ENCODE measurements at regions not wholly inside any gene's neighbourhood (a gene's known extent, or its start where the extent isn't known, plus 50 kb on each side); places are given as distances from the start of the nearest gene placed in this dataset.

DNA sequence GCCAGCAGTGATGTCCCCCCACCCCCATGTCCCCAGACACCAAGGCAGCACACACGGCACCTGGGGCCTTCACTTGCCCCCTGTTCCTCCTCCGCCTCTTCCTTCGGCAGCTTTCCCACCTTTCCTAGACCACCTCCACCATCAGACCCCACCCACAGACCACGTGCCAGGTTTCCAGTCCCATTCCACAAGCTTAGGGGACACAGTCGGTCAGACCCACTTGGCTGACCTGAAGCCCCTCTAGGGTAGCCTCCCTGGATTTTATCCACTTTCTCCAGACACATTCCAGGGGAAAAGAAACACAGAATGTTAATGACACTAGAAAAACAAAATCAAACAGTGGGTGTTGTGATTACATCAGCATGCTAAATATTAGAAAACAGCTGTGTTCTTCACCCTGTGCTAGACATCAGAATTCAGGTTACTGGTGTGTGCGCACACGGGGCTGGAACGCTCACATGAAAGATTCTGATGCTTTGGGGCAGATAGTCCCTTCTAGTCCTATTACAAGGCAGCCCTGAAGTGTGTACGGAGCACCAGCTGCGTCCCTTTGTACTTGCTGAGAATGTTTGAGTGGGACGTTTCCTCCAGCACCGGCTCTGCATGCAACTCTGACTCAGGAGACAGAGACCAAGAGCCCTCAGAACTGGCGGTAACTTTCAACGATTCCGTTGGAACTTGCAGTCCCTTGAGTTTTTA, 75.5 kb upstream of the PPP2R2D start (continued):
- TF ChIP-seq, protein P1, sequence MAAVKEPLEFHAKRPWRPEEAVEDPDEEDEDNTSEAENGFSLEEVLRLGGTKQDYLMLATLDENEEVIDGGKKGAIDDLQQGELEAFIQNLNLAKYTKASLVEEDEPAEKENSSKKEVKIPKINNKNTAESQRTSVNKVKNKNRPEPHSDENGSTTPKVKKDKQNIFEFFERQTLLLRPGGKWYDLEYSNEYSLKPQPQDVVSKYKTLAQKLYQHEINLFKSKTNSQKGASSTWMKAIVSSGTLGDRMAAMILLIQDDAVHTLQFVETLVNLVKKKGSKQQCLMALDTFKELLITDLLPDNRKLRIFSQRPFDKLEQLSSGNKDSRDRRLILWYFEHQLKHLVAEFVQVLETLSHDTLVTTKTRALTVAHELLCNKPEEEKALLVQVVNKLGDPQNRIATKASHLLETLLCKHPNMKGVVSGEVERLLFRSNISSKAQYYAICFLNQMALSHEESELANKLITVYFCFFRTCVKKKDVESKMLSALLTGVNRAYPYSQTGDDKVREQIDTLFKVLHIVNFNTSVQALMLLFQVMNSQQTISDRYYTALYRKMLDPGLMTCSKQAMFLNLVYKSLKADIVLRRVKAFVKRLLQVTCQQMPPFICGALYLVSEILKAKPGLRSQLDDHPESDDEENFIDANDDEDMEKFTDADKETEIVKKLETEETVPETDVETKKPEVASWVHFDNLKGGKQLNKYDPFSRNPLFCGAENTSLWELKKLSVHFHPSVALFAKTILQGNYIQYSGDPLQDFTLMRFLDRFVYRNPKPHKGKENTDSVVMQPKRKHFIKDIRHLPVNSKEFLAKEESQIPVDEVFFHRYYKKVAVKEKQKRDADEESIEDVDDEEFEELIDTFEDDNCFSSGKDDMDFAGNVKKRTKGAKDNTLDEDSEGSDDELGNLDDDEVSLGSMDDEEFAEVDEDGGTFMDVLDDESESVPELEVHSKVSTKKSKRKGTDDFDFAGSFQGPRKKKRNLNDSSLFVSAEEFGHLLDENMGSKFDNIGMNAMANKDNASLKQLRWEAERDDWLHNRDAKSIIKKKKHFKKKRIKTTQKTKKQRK (IDR thresholded peaks at IDR 0.05; ENCODE audit: low read depth, low read length) = no peak
- no peak for TF ChIP-seq POU2F2 (IDR thresholded peaks at IDR 0.05; ENCODE audit: borderline replicate concordance, low read depth, low read length)
- TF ChIP-seq HCFC1 (IDR thresholded peaks at IDR 0.05; ENCODE audit: low read length) = no peak

DNA sequence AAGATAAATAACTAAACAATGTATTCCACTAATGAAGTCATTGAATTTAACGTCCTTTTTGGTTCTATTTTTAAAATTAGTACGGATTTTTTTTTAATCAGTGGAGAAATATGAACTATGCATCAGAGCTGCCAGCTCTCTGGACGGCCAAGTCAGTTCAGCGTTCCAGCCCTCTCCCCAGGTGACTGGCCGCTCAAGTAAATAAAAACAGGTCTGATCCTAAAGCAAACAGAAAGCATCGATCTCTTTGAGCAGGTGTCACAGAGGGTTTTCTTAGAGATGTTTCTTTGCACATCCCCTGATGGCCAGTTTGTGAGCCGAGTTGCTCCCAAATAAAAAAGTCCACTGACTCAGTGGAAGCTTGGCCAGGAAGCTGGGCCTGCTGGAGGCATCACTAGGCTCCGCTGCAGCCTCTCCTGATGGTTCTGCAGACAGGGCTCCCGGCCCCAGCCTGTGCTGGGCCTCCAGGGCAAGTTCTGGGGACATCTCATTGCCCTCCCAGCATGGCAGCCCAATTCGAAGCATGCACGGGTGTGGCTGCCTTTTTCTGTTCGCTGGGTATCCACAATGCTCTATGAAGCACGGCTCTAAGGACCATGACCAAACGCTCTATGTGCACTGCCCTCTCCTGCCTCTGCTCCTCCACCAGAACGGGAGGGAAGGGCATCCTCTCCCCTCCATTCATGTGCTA, 74.7 kb upstream of the PPP2R2D start:
- Histone ChIP-seq H4K20me1 (ENCODE audit: control insufficient read depth, insufficient read depth) (no peaks in the 10 kb centered on the region), H3K9ac (ENCODE audit: control insufficient read depth, insufficient read depth, low read length) (no peak overlapping the region), H3K9me3 (replicated peaks; ENCODE audit: control insufficient read depth, insufficient read depth, low read length) (no peaks in the 10 kb centered on the region), H3K4me3 (no peak overlapping the region), H3K36me3 (ENCODE audit: control insufficient read depth in 2 of 2, insufficient read depth in 2 of 2, low read length in 1 of 2) (no peaks in the 10 kb centered on the region), H3K4me1 (ENCODE audit: control insufficient read depth, insufficient read depth, low read length) (no peaks in the 10 kb centered on the region), H2AFZ (ENCODE audit: control insufficient read depth, low read depth, low read length) (no peak overlapping the region), H3K27ac (ENCODE audit: control insufficient read depth, insufficient read depth) (no peak overlapping the region), H3K79me2 (ENCODE audit: control insufficient read depth, insufficient read depth, low read length) (no peaks in the 10 kb centered on the region), H3K27me3 (replicated peaks in 1 of 2; ENCODE audit: control insufficient read depth in 2 of 2, insufficient read depth in 2 of 2, low read length in 1 of 2) (no peaks in the 10 kb centered on the region), H3K4me2 (ENCODE audit: control insufficient read depth, insufficient read depth) (no peak overlapping the region)
- SMC1A ChIA-PET (ENCODE audit: uncharacterized antibody, unreplicated experiment) = no interaction called here
- POLR2A ChIA-PET = no interaction called here
- ATAC-seq (no peak), DNase-seq (ENCODE audit: low read depth, low spot score) (no peak), FAIRE-seq (no peak)
- RAD21 ChIA-PET (ENCODE audit: unreplicated experiment) = no interaction called here
- in situ Hi-C loops (cut with MboI) = no loop called here
- CTCF ChIA-PET = interaction anchor here (0.5 kb wide), 1 partner anchor 306 kb away, joined by 3 read pairs; no protein-coding TSS in a partner anchor
- BruUV-seq (replicated peaks) = no TSS peak
- WGBS (ENCODE audit: insufficient coverage, insufficient replicate concordance, low lambda C conversion rate, missing lambda C conversion rate) = 21% methylated on average over 15 of the region's 15 CpGs
- intact Hi-C loops (cut with micrococcal nuclease; ENCODE audit: unreplicated experiment) = no loop called here
- TF ChIP-seq LARP7 (IDR thresholded peaks at IDR 0.05) = no peak
- no peak for TF ChIP-seq MEF2A (IDR thresholded peaks at IDR 0.05; ENCODE audit: insufficient read depth, low read depth, low read length)
- TF ChIP-seq, protein P2, sequence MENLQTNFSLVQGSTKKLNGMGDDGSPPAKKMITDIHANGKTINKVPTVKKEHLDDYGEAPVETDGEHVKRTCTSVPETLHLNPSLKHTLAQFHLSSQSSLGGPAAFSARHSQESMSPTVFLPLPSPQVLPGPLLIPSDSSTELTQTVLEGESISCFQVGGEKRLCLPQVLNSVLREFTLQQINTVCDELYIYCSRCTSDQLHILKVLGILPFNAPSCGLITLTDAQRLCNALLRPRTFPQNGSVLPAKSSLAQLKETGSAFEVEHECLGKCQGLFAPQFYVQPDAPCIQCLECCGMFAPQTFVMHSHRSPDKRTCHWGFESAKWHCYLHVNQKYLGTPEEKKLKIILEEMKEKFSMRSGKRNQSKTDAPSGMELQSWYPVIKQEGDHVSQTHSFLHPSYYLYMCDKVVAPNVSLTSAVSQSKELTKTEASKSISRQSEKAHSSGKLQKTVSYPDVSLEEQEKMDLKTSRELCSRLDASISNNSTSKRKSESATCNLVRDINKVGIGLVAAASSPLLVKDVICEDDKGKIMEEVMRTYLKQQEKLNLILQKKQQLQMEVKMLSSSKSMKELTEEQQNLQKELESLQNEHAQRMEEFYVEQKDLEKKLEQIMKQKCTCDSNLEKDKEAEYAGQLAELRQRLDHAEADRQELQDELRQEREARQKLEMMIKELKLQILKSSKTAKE (IDR thresholded peaks at IDR 0.05; ENCODE audit: low read depth, poor library complexity, severe bottlenecking) = no peak
- no peak for TF ChIP-seq POLR2AphosphoS2 (IDR thresholded peaks at IDR 0.05; ENCODE audit: low read depth, low read length)
- TF ChIP-seq, protein P3, sequence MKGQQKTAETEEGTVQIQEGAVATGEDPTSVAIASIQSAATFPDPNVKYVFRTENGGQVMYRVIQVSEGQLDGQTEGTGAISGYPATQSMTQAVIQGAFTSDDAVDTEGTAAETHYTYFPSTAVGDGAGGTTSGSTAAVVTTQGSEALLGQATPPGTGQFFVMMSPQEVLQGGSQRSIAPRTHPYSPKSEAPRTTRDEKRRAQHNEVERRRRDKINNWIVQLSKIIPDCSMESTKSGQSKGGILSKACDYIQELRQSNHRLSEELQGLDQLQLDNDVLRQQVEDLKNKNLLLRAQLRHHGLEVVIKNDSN (IDR thresholded peaks at IDR 0.05; ENCODE audit: borderline replicate concordance, extremely low read length, insufficient read depth, low read depth, low read length) = no peak
- no peak for TF ChIP-seq SMC3 (IDR thresholded peaks at IDR 0.05; ENCODE audit: borderline replicate concordance, low read length)
- TF ChIP-seq, protein P4, sequence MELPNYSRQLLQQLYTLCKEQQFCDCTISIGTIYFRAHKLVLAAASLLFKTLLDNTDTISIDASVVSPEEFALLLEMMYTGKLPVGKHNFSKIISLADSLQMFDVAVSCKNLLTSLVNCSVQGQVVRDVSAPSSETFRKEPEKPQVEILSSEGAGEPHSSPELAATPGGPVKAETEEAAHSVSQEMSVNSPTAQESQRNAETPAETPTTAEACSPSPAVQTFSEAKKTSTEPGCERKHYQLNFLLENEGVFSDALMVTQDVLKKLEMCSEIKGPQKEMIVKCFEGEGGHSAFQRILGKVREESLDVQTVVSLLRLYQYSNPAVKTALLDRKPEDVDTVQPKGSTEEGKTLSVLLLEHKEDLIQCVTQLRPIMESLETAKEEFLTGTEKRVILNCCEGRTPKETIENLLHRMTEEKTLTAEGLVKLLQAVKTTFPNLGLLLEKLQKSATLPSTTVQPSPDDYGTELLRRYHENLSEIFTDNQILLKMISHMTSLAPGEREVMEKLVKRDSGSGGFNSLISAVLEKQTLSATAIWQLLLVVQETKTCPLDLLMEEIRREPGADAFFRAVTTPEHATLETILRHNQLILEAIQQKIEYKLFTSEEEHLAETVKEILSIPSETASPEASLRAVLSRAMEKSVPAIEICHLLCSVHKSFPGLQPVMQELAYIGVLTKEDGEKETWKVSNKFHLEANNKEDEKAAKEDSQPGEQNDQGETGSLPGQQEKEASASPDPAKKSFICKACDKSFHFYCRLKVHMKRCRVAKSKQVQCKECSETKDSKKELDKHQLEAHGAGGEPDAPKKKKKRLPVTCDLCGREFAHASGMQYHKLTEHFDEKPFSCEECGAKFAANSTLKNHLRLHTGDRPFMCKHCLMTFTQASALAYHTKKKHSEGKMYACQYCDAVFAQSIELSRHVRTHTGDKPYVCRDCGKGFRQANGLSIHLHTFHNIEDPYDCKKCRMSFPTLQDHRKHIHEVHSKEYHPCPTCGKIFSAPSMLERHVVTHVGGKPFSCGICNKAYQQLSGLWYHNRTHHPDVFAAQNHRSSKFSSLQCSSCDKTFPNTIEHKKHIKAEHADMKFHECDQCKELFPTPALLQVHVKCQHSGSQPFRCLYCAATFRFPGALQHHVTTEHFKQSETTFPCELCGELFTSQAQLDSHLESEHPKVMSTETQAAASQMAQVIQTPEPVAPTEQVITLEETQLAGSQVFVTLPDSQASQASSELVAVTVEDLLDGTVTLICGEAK (IDR thresholded peaks at IDR 0.05; ENCODE audit: borderline replicate concordance) = no peak
